ENCODE measurements at regions not wholly inside any gene's neighbourhood (a gene's known extent, or its start where the extent isn't known, plus 50 kb on each side); places are given as distances from the start of the nearest gene placed in this dataset.

GRCh38 chr4:162237676-162238075 lies 73.9 kb upstream of the FSTL5 start:
- DNase-seq, result no peak
- TF ChIP-seq, protein P1, sequence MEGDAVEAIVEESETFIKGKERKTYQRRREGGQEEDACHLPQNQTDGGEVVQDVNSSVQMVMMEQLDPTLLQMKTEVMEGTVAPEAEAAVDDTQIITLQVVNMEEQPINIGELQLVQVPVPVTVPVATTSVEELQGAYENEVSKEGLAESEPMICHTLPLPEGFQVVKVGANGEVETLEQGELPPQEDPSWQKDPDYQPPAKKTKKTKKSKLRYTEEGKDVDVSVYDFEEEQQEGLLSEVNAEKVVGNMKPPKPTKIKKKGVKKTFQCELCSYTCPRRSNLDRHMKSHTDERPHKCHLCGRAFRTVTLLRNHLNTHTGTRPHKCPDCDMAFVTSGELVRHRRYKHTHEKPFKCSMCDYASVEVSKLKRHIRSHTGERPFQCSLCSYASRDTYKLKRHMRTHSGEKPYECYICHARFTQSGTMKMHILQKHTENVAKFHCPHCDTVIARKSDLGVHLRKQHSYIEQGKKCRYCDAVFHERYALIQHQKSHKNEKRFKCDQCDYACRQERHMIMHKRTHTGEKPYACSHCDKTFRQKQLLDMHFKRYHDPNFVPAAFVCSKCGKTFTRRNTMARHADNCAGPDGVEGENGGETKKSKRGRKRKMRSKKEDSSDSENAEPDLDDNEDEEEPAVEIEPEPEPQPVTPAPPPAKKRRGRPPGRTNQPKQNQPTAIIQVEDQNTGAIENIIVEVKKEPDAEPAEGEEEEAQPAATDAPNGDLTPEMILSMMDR (IDR thresholded peaks at IDR 0.05), result no peak

GRCh38 chr4:162234595-162234994 lies 70.8 kb upstream of the FSTL5 start:
- peak; percentile 80 for ATAC-seq (ENCODE audit: poor library complexity)
- CTCF ChIA-PET, result no interaction called here

More at GRCh38 chr4:162237676-162238075, 73.9 kb upstream of the FSTL5 start:
- H3K27ac ChIP-seq (ENCODE audit: low read depth in 1 of 2, low read length in 2 of 2), result no peak overlapping the region
- no peaks in the 10 kb centered on the region for H3K36me3 Mint-ChIP-seq (ENCODE audit: low read depth)
- H3K27ac Mint-ChIP-seq, result no peak overlapping the region
- no peak overlapping the region for H3K4me3 ChIP-seq (ENCODE audit: low read length)
- H3K9me3 ChIP-seq (ENCODE audit: control insufficient read depth in 1 of 2, insufficient read depth in 1 of 2, low read length in 2 of 2), result peaks cover 0 to 4% of the 10 kb centered on the region in 2 experiments
- no peak overlapping the region for H3K4me3 Mint-ChIP-seq
- ATAC-seq (ENCODE audit: poor library complexity), result no peak
- no peaks in the 10 kb centered on the region for H3K4me1 ChIP-seq (ENCODE audit: insufficient read depth, low read length)
- POLR2A ChIA-PET, result no interaction called here
- H3K9me3 Mint-ChIP-seq, result peaks cover 8% of the 10 kb centered on the region
- CTCF ChIA-PET, result no interaction called here
- no peaks in the 10 kb centered on the region for H3K27me3 ChIP-seq (ENCODE audit: control insufficient read depth in 1 of 2, insufficient read depth in 2 of 2, low read length in 2 of 2)
- H3K27me3 Mint-ChIP-seq, result no peaks in the 10 kb centered on the region
- no peaks in the 10 kb centered on the region for H3K36me3 ChIP-seq (ENCODE audit: insufficient read depth, low read length)
- intact Hi-C loops (cut with DNase I, micrococcal nuclease), result no loop called here
- peaks cover 7% of the 10 kb centered on the region for H3K4me1 Mint-ChIP-seq (ENCODE audit: low read depth)

GRCh38 chr4:162232349-162232748 lies 68.5 kb upstream of the FSTL5 start:
- Histone ChIP-seq H3K27ac (ENCODE audit: low read depth in 1 of 2, low read length in 2 of 2) (no peak overlapping the region), H3K27me3 (ENCODE audit: control insufficient read depth in 1 of 2, insufficient read depth in 2 of 2, low read length in 2 of 2) (no peaks in the 10 kb centered on the region), H3K9me3 (ENCODE audit: control insufficient read depth in 1 of 2, insufficient read depth in 1 of 2, low read length in 2 of 2) (no peaks in the 10 kb centered on the region), H3K36me3 (ENCODE audit: insufficient read depth, low read length) (no peaks in the 10 kb centered on the region), H3K4me1 (ENCODE audit: insufficient read depth, low read length) (no peaks in the 10 kb centered on the region), H3K4me3 (ENCODE audit: low read length) (no peak overlapping the region)
- intact Hi-C loops (cut with DNase I, micrococcal nuclease), result no loop called here
- Mint-ChIP-seq H3K4me1 (ENCODE audit: low read depth) (peaks cover 7% of the 10 kb centered on the region), H3K27ac (no peak overlapping the region), H3K9me3 (peaks cover 12% of the 10 kb centered on the region), H3K36me3 (ENCODE audit: low read depth) (no peaks in the 10 kb centered on the region), H3K4me3 (no peak overlapping the region), H3K27me3 (no peaks in the 10 kb centered on the region)
- DNase-seq (no peak), ATAC-seq (ENCODE audit: poor library complexity) (no peak)
- ChIA-PET POLR2A (no interaction called here), CTCF (no interaction called here)
- TF ChIP-seq, protein P1 (IDR thresholded peaks at IDR 0.05), result no peak

More at GRCh38 chr4:162234595-162234994, 70.8 kb upstream of the FSTL5 start:
- Mint-ChIP-seq H3K4me3 (no peak overlapping the region), H3K9me3 (peaks cover 11% of the 10 kb centered on the region), H3K27me3 (no peaks in the 10 kb centered on the region), H3K36me3 (ENCODE audit: low read depth) (no peaks in the 10 kb centered on the region), H3K27ac (peak overlapping the region; percentile 5), H3K4me1 (ENCODE audit: low read depth) (peaks cover 7% of the 10 kb centered on the region)
- no peak overlapping the region for H3K4me3 ChIP-seq (ENCODE audit: low read length)
- H3K4me1 ChIP-seq (ENCODE audit: insufficient read depth, low read length), result no peaks in the 10 kb centered on the region
- no peak overlapping the region for H3K27ac ChIP-seq (ENCODE audit: low read depth in 1 of 2, low read length in 2 of 2)
- TF ChIP-seq, protein P1 (IDR thresholded peaks at IDR 0.05), result no peak
- intact Hi-C loops (cut with DNase I, micrococcal nuclease), result no loop called here
- no peaks in the 10 kb centered on the region for H3K9me3 ChIP-seq (ENCODE audit: control insufficient read depth in 1 of 2, insufficient read depth in 1 of 2, low read length in 2 of 2)
- no peaks in the 10 kb centered on the region for H3K27me3 ChIP-seq (ENCODE audit: control insufficient read depth in 1 of 2, insufficient read depth in 2 of 2, low read length in 2 of 2)
- peak in 3 of 14 experiments; percentile 3 to 25 (median 21) for DNase-seq
- no peaks in the 10 kb centered on the region for H3K36me3 ChIP-seq (ENCODE audit: insufficient read depth, low read length)
- POLR2A ChIA-PET, result no interaction called here
